ENCODE measurements at regions not wholly inside any gene's neighbourhood (a gene's known extent, or its start where the extent isn't known, plus 50 kb on each side); places are given as distances from the start of the nearest gene placed in this dataset.

DNA sequence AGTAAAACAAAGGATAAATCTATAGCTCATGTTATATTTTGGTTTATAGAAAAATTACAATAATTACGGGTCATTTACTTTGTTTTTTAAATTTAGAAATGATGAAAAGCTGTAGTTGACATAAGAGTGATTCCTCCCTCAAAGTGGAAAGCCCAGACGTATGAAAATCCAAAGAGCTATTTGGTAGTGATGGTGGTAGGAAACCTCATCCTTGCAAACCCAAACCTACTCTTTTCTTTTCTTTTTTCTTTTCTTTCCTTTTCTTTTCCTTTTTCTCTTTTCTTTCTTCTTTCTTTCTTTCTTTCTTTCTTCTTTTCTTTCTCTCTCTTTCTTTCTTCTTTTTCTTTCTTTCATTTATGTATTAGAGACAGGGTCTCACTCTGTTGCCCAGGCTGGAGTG is 190.3 kb upstream of the RASSF8 start:
- Histone ChIP-seq H3K9me2 (replicated peaks; ENCODE audit: low read depth, low read length) (no peaks in the 10 kb centered on the region), H3K79me2 (ENCODE audit: insufficient read depth, low read length) (no peaks in the 10 kb centered on the region), H3K27me3 (ENCODE audit: insufficient read depth, low read length, poor library complexity, severe bottlenecking) (no peaks in the 10 kb centered on the region), H3F3A (ENCODE audit: low read depth) (no peaks in the 10 kb centered on the region), H2AFZ (ENCODE audit: low read length) (no peak overlapping the region), H3K4me2 (ENCODE audit: low read depth, low read length, poor library complexity, severe bottlenecking) (no peak overlapping the region), H3K4me3 (ENCODE audit: low read length, poor library complexity, severe bottlenecking) (no peak overlapping the region), H3K36me3 (ENCODE audit: insufficient read depth, low read length) (no peaks in the 10 kb centered on the region), H3K4me1 (ENCODE audit: insufficient read depth, low read length, poor library complexity, severe bottlenecking) (peaks cover 11% of the 10 kb centered on the region), H4K20me1 (ENCODE audit: insufficient read depth, low read length, poor library complexity, severe bottlenecking) (no peaks in the 10 kb centered on the region), H3K9ac (ENCODE audit: low read depth, low read length, poor library complexity, severe bottlenecking) (no peak overlapping the region), H3K9me3 (ENCODE audit: insufficient read depth, low read depth, low read length) (no peaks in the 10 kb centered on the region)
- TF ChIP-seq, protein P1, sequence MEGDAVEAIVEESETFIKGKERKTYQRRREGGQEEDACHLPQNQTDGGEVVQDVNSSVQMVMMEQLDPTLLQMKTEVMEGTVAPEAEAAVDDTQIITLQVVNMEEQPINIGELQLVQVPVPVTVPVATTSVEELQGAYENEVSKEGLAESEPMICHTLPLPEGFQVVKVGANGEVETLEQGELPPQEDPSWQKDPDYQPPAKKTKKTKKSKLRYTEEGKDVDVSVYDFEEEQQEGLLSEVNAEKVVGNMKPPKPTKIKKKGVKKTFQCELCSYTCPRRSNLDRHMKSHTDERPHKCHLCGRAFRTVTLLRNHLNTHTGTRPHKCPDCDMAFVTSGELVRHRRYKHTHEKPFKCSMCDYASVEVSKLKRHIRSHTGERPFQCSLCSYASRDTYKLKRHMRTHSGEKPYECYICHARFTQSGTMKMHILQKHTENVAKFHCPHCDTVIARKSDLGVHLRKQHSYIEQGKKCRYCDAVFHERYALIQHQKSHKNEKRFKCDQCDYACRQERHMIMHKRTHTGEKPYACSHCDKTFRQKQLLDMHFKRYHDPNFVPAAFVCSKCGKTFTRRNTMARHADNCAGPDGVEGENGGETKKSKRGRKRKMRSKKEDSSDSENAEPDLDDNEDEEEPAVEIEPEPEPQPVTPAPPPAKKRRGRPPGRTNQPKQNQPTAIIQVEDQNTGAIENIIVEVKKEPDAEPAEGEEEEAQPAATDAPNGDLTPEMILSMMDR (conservative IDR thresholded peaks at IDR 0.05; ENCODE audit: low read length): no peak

DNA sequence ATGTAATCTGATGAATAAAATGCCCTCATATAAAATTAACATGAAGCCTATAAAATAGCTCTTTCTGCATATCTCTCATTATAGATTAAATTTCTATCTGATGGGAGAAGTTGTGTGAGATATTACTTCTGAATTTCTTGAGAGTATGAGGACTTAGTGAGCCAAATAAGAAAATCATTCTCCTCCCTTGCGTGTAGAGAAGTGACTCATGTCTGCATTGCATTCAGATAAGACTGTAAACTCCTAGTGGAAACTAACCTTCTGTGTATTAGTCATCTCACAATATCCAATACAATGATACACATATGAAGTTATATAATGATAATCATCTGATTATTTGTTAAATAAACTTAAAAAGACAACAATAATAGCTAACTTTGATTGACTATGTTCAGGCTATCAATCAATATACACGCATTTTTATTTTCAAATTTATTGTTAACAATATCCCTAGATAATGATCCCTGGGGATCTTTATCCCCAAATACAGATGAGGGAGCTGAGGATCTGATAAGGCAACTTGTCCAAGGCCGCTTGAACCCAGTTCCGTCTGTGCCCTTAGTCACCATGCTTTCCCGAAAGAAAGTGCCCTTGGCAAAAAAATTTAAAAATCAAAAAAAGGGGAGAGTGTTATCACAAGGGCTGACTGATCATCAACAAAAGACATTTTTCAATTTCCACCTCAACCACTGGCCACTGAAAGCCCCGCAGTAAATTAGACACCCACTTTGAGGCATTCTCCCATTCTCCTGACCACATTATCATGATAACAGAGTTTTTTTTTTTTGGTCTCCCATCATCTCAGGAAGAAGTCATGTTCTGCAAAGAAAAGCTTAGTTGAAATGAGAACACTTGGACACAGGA is 189.2 kb upstream of the RASSF8 start:
- Histone ChIP-seq H3K4me1 (ENCODE audit: insufficient read depth, low read length, poor library complexity, severe bottlenecking) (peaks cover 12% of the 10 kb centered on the region), H3K9me3 (ENCODE audit: insufficient read depth, low read depth, low read length) (no peaks in the 10 kb centered on the region), H3K79me2 (ENCODE audit: insufficient read depth, low read length) (no peaks in the 10 kb centered on the region), H3K27me3 (ENCODE audit: insufficient read depth, low read length, poor library complexity, severe bottlenecking) (no peaks in the 10 kb centered on the region), H3K4me3 (ENCODE audit: low read length, poor library complexity, severe bottlenecking) (no peak overlapping the region), H3K9me2 (replicated peaks; ENCODE audit: low read depth, low read length) (no peaks in the 10 kb centered on the region), H4K20me1 (ENCODE audit: insufficient read depth, low read length, poor library complexity, severe bottlenecking) (no peaks in the 10 kb centered on the region), H2AFZ (ENCODE audit: low read length) (no peak overlapping the region), H3K4me2 (ENCODE audit: low read depth, low read length, poor library complexity, severe bottlenecking) (no peak overlapping the region), H3K9ac (ENCODE audit: low read depth, low read length, poor library complexity, severe bottlenecking) (no peak overlapping the region), H3F3A (ENCODE audit: low read depth) (no peaks in the 10 kb centered on the region), H3K36me3 (ENCODE audit: insufficient read depth, low read length) (no peaks in the 10 kb centered on the region)
- TF ChIP-seq EZH2phosphoT487 (IDR thresholded peaks at IDR 0.05; ENCODE audit: borderline replicate concordance): no peak
- TF ChIP-seq, protein P1 (conservative IDR thresholded peaks at IDR 0.05; ENCODE audit: low read length): no peak

- H3K9me3 ChIP-seq (ENCODE audit: insufficient read depth, low read depth, low read length): no peaks in the 10 kb centered on the region
- H3F3A ChIP-seq (ENCODE audit: low read depth): no peaks in the 10 kb centered on the region
- no peak overlapping the region for H3K9ac ChIP-seq (ENCODE audit: low read depth, low read length, poor library complexity, severe bottlenecking)
- no peaks in the 10 kb centered on the region for H3K27me3 ChIP-seq (ENCODE audit: insufficient read depth, low read length, poor library complexity, severe bottlenecking)
- no peaks in the 10 kb centered on the region for H3K79me2 ChIP-seq (ENCODE audit: insufficient read depth, low read length)
- no peak overlapping the region for H3K4me3 ChIP-seq (ENCODE audit: low read length, poor library complexity, severe bottlenecking)
- no peaks in the 10 kb centered on the region for H4K20me1 ChIP-seq (ENCODE audit: insufficient read depth, low read length, poor library complexity, severe bottlenecking)
- peaks cover 28% of the 10 kb centered on the region for H3K4me1 ChIP-seq (ENCODE audit: insufficient read depth, low read length, poor library complexity, severe bottlenecking)
- TF ChIP-seq EZH2phosphoT487 (IDR thresholded peaks at IDR 0.05; ENCODE audit: borderline replicate concordance): no peak
- TF ChIP-seq, protein P1 (conservative IDR thresholded peaks at IDR 0.05; ENCODE audit: low read length): no peak
- no peaks in the 10 kb centered on the region for H3K9me2 ChIP-seq (replicated peaks; ENCODE audit: low read depth, low read length)
- H3K4me2 ChIP-seq (ENCODE audit: low read depth, low read length, poor library complexity, severe bottlenecking): no peak overlapping the region
- no peaks in the 10 kb centered on the region for H3K36me3 ChIP-seq (ENCODE audit: insufficient read depth, low read length)
- H2AFZ ChIP-seq (ENCODE audit: low read length): no peak overlapping the region
These were observed 187.4 kb upstream of the RASSF8 start for GRCh38 chr12:25771041-25771440.

All from Loucy (cell line).